ENCODE measurements at regions not wholly inside any gene's neighbourhood (a gene's known extent, or its start where the extent isn't known, plus 50 kb on each side); places are given as distances from the start of the nearest gene placed in this dataset.

DNA sequence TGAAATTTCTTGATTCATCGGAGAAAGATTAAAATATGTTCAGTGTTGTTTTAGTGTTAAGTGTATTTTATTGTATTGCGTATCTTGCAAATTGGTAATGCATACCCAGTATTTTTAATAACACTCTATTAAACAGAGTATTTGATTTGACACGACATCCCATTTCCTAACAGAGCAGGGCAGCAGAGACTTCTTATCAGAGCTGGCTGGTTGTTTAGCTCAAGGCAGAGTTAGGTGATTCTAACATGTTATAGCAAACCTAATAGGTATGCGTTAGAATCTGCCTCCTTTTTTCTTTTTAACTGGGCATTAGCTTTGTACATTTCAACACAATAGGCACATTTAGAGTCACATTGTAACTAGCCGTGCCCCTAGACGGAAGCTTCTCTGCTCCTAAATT lies 57.1 kb upstream of the CELF2 start:
- Mint-ChIP-seq H3K27me3 (ENCODE audit: insufficient read depth, low read depth) (peaks cover 3% of the 10 kb centered on the region), H3K4me1 (peaks cover 21% of the 10 kb centered on the region), H3K27ac (no peak overlapping the region), H3K9me3 (no peaks in the 10 kb centered on the region), H3K4me3 (no peak overlapping the region), H3K36me3 (no peaks in the 10 kb centered on the region)
- no peaks in the 10 kb centered on the region for H3K36me3 ChIP-seq
- no peaks in the 10 kb centered on the region for H4K20me1 ChIP-seq (ENCODE audit: low read depth)
- H3K9ac ChIP-seq: no peak overlapping the region
- H3K4me3 ChIP-seq: no peak overlapping the region
- no peak overlapping the region for H2AFZ ChIP-seq (replicated peaks)
- no peak overlapping the region for H3K4me2 ChIP-seq
- DNase-seq (ENCODE audit: low spot score): no peak
- H3K79me2 ChIP-seq (ENCODE audit: low read depth): no peaks in the 10 kb centered on the region
- no peak overlapping the region for H3K27ac ChIP-seq
- no peaks in the 10 kb centered on the region for H3K27me3 ChIP-seq
- H3F3A ChIP-seq (ENCODE audit: low read depth): no peaks in the 10 kb centered on the region
- H3K9me3 ChIP-seq (ENCODE audit: low read depth): no peaks in the 10 kb centered on the region
- TF ChIP-seq EZH2phosphoT487 (IDR thresholded peaks at IDR 0.05) (no peak), EZH2 (IDR thresholded peaks at IDR 0.05) (no peak)
- TF ChIP-seq, protein P1, sequence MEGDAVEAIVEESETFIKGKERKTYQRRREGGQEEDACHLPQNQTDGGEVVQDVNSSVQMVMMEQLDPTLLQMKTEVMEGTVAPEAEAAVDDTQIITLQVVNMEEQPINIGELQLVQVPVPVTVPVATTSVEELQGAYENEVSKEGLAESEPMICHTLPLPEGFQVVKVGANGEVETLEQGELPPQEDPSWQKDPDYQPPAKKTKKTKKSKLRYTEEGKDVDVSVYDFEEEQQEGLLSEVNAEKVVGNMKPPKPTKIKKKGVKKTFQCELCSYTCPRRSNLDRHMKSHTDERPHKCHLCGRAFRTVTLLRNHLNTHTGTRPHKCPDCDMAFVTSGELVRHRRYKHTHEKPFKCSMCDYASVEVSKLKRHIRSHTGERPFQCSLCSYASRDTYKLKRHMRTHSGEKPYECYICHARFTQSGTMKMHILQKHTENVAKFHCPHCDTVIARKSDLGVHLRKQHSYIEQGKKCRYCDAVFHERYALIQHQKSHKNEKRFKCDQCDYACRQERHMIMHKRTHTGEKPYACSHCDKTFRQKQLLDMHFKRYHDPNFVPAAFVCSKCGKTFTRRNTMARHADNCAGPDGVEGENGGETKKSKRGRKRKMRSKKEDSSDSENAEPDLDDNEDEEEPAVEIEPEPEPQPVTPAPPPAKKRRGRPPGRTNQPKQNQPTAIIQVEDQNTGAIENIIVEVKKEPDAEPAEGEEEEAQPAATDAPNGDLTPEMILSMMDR (IDR thresholded peaks at IDR 0.05): no peak
- no peaks in the 10 kb centered on the region for H3K4me1 ChIP-seq

DNA sequence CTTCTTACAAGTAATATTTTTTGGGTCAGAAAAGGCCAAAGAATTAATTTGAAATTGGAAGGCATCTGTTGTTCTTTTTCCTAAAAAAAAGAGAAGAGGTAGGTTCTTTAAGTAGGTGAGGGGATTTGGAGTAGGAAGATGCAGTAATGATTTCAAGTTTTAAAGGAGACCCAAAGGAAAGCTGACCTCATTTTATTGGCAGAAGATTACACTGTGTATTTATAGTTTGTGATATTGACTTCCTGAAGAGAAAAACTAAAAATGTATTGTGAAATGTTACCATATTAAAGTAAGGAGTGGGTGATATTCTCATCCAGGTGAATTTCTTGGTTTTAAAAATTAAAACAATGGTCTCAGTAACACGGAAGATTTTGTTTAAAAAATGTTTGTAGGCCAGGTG lies 56.6 kb upstream of the CELF2 start:
- no peak overlapping the region for H3K4me2 ChIP-seq
- peaks cover 16% of the 10 kb centered on the region for H3K4me1 Mint-ChIP-seq
- no peaks in the 10 kb centered on the region for H3K36me3 Mint-ChIP-seq
- no peak overlapping the region for H3K27ac Mint-ChIP-seq
- no peak overlapping the region for H3K9ac ChIP-seq
- no peaks in the 10 kb centered on the region for H3F3A ChIP-seq (ENCODE audit: low read depth)
- H3K4me3 ChIP-seq: no peak overlapping the region
- no peaks in the 10 kb centered on the region for H3K27me3 ChIP-seq
- no peaks in the 10 kb centered on the region for H4K20me1 ChIP-seq (ENCODE audit: low read depth)
- TF ChIP-seq EZH2phosphoT487 (IDR thresholded peaks at IDR 0.05) (no peak), EZH2 (IDR thresholded peaks at IDR 0.05) (no peak)
- TF ChIP-seq, protein P1 (IDR thresholded peaks at IDR 0.05): no peak
- no peaks in the 10 kb centered on the region for H3K9me3 ChIP-seq (ENCODE audit: low read depth)
- DNase-seq (ENCODE audit: low spot score): no peak
- H3K4me1 ChIP-seq: no peaks in the 10 kb centered on the region
- H3K27me3 Mint-ChIP-seq (ENCODE audit: insufficient read depth, low read depth): peaks cover 3% of the 10 kb centered on the region
- no peak overlapping the region for H3K4me3 Mint-ChIP-seq
- H2AFZ ChIP-seq (replicated peaks): no peak overlapping the region
- no peaks in the 10 kb centered on the region for H3K9me3 Mint-ChIP-seq
- H3K79me2 ChIP-seq (ENCODE audit: low read depth): no peaks in the 10 kb centered on the region
- no peaks in the 10 kb centered on the region for H3K36me3 ChIP-seq
- H3K27ac ChIP-seq: no peak overlapping the region

DNA sequence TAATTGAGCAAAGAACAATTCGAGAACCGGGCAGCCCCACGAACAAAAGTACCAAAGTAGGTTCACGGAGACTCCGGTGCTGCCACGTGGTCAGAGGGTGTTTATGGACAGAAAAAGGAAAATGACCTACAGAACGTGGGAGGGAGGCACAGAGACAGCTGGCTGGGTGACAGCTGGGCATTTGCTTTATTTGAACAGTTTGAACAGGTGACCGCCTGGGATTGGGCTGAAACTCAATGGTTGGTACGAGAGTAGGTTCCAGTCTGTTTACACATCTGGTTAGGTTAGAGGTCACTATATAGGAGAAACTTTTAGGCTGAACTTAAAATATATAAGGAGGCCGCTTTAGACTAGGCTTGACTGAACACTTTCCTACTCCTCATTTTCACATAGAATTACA lies 50.6 kb upstream of the CELF2 start:
- Histone ChIP-seq H3K9me3 (ENCODE audit: low read depth) (no peaks in the 10 kb centered on the region), H3K4me1 (no peaks in the 10 kb centered on the region), H2AFZ (replicated peaks) (no peak overlapping the region), H3K27ac (no peak overlapping the region), H3K4me2 (no peak overlapping the region), H3K27me3 (no peaks in the 10 kb centered on the region), H3K36me3 (no peaks in the 10 kb centered on the region), H4K20me1 (ENCODE audit: low read depth) (no peaks in the 10 kb centered on the region), H3F3A (ENCODE audit: low read depth) (no peaks in the 10 kb centered on the region), H3K4me3 (no peak overlapping the region), H3K9ac (no peak overlapping the region), H3K79me2 (ENCODE audit: low read depth) (no peaks in the 10 kb centered on the region)
- Mint-ChIP-seq H3K4me1 (no peaks in the 10 kb centered on the region), H3K27ac (no peak overlapping the region), H3K27me3 (ENCODE audit: insufficient read depth, low read depth) (no peaks in the 10 kb centered on the region), H3K4me3 (no peak overlapping the region), H3K9me3 (no peaks in the 10 kb centered on the region), H3K36me3 (no peaks in the 10 kb centered on the region)
- DNase-seq (ENCODE audit: low spot score): no peak
- TF ChIP-seq, protein P1 (IDR thresholded peaks at IDR 0.05): no peak
- TF ChIP-seq EZH2 (IDR thresholded peaks at IDR 0.05) (no peak), EZH2phosphoT487 (IDR thresholded peaks at IDR 0.05) (no peak)

All from neural progenitor cell (in vitro differentiated cells).